ENCODE measurements at regions not wholly inside any gene's neighbourhood (a gene's known extent, or its start where the extent isn't known, plus 50 kb on each side); places are given as distances from the start of the nearest gene placed in this dataset.

- intact Hi-C loops (cut with micrococcal nuclease): no loop called here
- no CpG with 5 or more reads among the region's 1 CpG for WGBS (ENCODE audit: insufficient coverage)
Observed at GRCh38 chr2:122094557-122094956, 339.1 kb downstream of the TSN start.

GRCh38 chr2:122096761-122097160 is 341.3 kb downstream of the TSN start:
- no CpG with 5 or more reads among the region's 2 CpGs for WGBS (ENCODE audit: insufficient coverage)
- H3K4me3 Mint-ChIP-seq: no peak overlapping the region
- no peaks in the 10 kb centered on the region for H3K4me1 Mint-ChIP-seq

More at GRCh38 chr2:122094557-122094956, 339.1 kb downstream of the TSN start:
- Histone ChIP-seq H3K4me3 (replicated peaks in 1 of 3; ENCODE audit: low read depth in 2 of 3, low read length in 3 of 3) (no peak overlapping the region), H3K27me3 (ENCODE audit: control insufficient read depth in 2 of 2, insufficient read depth in 2 of 2, low read length in 2 of 2) (no peaks in the 10 kb centered on the region), H3K9me3 (replicated peaks in 1 of 2; ENCODE audit: control insufficient read depth in 1 of 2, insufficient read depth in 1 of 2, low read length in 2 of 2) (no peaks in the 10 kb centered on the region), H3K9ac (ENCODE audit: insufficient read depth, low read length, poor library complexity, severe bottlenecking) (no peak overlapping the region), H2AFZ (ENCODE audit: insufficient read depth, low read depth, low read length, poor library complexity, severe bottlenecking) (no peak overlapping the region), H3K27ac (ENCODE audit: low read depth in 1 of 2, low read length in 2 of 2) (no peak overlapping the region), H3K4me1 (ENCODE audit: control insufficient read depth in 1 of 2, insufficient read depth in 2 of 2, low read length in 2 of 2) (no peaks in the 10 kb centered on the region), H3K4me2 (replicated peaks; ENCODE audit: extremely low read depth, low read length, poor library complexity, severe bottlenecking) (no peak overlapping the region), H3K36me3 (replicated peaks in 1 of 2; ENCODE audit: control insufficient read depth in 1 of 2, insufficient read depth in 2 of 2, low read length in 2 of 2) (no peaks in the 10 kb centered on the region), H4K20me1 (ENCODE audit: insufficient read depth, low read length) (no peaks in the 10 kb centered on the region), H3K79me2 (ENCODE audit: insufficient read depth, low read length) (no peaks in the 10 kb centered on the region)
- DNase-seq: no peak
- Mint-ChIP-seq H3K36me3 (no peaks in the 10 kb centered on the region), H3K4me1 (no peaks in the 10 kb centered on the region), H3K27ac (peak overlapping the region in 1 of 7 donors; percentile 33), H3K27me3 (ENCODE audit: low read depth in 3 of 3) (peaks cover under 1 to 4% (median 1%) of the 10 kb centered on the region in 3 donors), H3K9me3 (peaks cover 0 to 5% (median 0%) of the 10 kb centered on the region in 7 donors), H3K4me3 (no peak overlapping the region)
- TF ChIP-seq CTCF (IDR thresholded peaks at IDR 0.05): no peak

More at GRCh38 chr2:122096761-122097160, 341.3 kb downstream of the TSN start:
- Histone ChIP-seq H3K9me3 (replicated peaks in 1 of 2; ENCODE audit: control insufficient read depth in 1 of 2, insufficient read depth in 1 of 2, low read length in 2 of 2) (no peaks in the 10 kb centered on the region), H4K20me1 (ENCODE audit: insufficient read depth, low read length) (no peaks in the 10 kb centered on the region), H3K9ac (ENCODE audit: insufficient read depth, low read length, poor library complexity, severe bottlenecking) (no peak overlapping the region), H3K4me2 (replicated peaks; ENCODE audit: extremely low read depth, low read length, poor library complexity, severe bottlenecking) (no peak overlapping the region), H3K4me3 (replicated peaks in 1 of 3; ENCODE audit: low read depth in 2 of 3, low read length in 3 of 3) (no peak overlapping the region), H3K79me2 (ENCODE audit: insufficient read depth, low read length) (no peaks in the 10 kb centered on the region), H3K4me1 (ENCODE audit: control insufficient read depth in 1 of 2, insufficient read depth in 2 of 2, low read length in 2 of 2) (no peaks in the 10 kb centered on the region), H3K27me3 (ENCODE audit: control insufficient read depth in 2 of 2, insufficient read depth in 2 of 2, low read length in 2 of 2) (no peaks in the 10 kb centered on the region), H3K36me3 (replicated peaks in 1 of 2; ENCODE audit: control insufficient read depth in 1 of 2, insufficient read depth in 2 of 2, low read length in 2 of 2) (no peaks in the 10 kb centered on the region), H3K27ac (ENCODE audit: low read depth in 1 of 2, low read length in 2 of 2) (no peak overlapping the region), H2AFZ (ENCODE audit: insufficient read depth, low read depth, low read length, poor library complexity, severe bottlenecking) (no peak overlapping the region)
- DNase-seq: no peak
- intact Hi-C loops (cut with micrococcal nuclease): no loop called here
- Mint-ChIP-seq H3K27me3 (ENCODE audit: low read depth in 3 of 3) (peaks cover 0 to 3% (median 1%) of the 10 kb centered on the region in 3 donors), H3K9me3 (peaks cover 0 to 5% (median 0%) of the 10 kb centered on the region in 7 donors), H3K27ac (no peak overlapping the region), H3K36me3 (no peaks in the 10 kb centered on the region)
- TF ChIP-seq CTCF (IDR thresholded peaks at IDR 0.05): no peak
